Left renal pelvis (tissue), 4 donors: ENCODE measurements at regions not wholly inside any gene's neighbourhood (a gene's known extent, or its start where the extent isn't known, plus 50 kb on each side); places are given as distances from the start of the nearest gene placed in this dataset.

Source experiments
- DNase-seq, 4 donors: peaks; one replicate each; pipeline ENCODE4 v3.0.0-alpha.2; 2013; ENCODE audit warnings: low read depth in 4 of 4, low spot score in 3 of 4

DNA sequence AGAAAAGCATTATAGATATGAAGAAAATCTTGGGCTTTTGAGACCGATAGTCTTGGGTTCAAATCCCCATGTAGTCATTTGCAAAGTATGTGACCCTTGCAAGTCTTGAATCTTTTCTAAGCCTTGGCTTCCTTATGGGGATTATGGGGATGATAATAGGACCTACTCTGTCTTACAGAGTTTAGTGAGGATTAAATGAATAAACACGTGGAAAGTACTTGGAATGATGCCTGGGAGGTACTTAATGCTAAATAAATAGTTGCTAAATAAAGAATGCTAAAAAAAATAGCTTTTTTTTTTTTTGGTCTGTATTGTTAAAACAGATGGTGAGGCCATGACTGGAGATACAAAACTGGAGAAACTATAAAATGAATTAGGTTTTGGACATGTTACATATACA, 292.7 kb downstream of the GPAT3 start:
- no peak for DNase-seq

DNA sequence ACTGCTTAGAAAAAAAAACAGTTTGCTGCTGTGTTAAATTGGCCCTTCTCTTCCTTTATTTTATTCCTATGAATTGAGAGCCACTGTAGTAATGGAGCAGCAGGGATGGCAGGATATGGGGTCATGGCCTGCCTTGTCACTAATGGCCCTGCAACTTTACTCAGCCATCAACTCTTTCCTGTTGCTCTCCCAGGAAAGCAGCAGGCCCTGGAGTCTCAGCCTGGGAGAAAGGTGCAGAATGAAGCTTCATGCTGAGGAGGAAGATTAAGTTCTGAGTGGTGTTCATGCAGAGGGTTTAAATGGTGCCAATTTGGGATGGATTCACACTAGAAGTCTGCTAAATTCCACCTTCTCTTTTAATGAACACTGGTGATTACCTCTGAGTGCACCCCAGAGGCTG, 285.6 kb downstream of the GPAT3 start:
- DNase-seq: no peak

DNA sequence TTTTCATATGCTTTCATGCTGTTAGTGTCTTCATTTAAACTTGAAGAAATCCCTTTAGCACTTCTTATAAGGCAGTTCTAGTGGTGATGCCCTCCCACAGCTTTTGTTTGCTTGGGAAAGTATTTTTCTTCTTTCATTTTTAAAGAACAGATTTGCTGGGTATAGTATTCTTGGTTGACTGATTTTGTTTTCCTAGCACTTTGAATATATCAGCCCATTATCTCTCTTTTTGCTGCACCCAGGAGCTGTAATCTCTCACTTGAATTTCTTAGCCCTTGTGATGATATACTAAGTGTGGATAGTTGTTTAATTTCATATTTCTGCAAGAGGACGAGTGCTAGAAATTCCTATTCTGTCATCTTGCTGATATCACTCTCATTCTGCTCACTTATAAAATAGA, 283.7 kb downstream of the GPAT3 start:
- no peak for DNase-seq

DNA sequence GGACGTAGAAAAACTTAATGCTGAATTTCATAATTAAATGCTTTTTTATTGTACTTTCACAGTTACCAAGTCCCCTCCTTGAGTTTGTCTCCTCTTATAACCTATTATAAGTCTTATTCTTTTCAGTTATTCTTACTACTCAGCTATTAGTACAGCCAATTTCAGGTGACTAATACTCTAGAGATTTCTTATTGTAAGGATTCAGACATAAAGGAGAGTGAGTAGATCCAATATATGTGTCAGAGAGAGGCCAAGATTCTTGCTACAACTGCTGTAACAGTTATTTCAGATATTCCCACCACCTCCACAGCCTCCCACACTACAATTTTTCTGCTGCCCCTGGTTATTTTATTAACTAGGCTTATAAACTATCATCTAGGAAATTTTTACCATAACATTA, 274.5 kb downstream of the GPAT3 start:
- DNase-seq: no peak

DNA sequence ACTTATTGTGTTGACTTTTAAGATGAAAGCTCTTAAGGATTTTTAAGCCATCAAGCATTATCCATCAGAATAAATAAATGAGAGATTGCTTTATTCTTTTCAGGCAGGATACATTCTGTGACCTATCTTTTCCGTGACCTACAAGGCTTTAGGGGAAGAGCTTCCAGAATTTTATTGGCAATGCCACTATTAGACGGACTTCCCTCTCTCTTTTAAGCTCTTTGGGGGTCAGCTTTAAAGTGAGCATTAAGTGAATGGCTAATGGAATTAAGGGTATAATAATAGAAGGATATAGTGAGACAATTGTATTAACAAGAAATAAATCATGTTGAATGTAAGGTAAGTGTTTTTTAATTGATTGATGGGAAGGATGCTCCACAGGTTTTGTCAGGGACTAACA, 273.7 kb downstream of the GPAT3 start:
- DNase-seq: no peak

DNA sequence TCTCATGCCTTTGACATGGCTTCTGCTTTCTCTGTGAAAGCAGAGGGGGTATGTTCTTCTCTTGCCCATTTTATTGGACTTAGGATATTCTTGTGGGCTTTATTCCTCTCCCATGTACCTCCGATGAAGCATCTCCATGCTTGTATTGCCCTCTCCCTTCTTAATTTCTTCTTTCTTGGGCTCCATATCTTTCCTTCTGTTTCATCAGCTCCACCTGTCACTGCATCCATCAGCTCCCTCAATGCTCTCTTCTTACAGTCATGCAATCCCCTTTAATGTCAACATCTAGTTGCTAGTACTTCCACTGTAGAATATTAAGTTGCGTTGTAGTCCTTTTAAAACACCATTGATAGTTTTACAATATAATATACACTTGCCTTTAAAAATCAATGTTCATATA, 257.6 kb downstream of the GPAT3 start:
- DNase-seq: no peak

DNA sequence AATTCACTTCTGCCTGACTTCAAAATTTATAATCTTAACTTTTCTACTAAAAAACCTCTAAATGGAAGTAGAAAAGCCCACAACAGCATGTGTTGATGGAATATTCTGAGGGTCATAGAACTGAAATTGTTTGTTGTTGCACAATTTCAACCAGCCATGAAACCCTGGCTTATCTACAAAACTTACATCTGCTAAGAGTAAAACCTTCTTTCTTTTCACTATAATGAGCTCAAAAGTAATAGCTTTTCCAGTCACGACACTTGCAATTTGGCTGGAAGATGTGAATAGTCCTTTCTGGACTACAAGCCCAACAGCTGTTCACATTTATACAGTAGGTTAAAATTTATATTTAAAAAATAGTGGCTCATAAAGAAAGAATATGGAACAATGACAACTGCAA, 250.0 kb downstream of the GPAT3 start:
- DNase-seq: no peak

DNA sequence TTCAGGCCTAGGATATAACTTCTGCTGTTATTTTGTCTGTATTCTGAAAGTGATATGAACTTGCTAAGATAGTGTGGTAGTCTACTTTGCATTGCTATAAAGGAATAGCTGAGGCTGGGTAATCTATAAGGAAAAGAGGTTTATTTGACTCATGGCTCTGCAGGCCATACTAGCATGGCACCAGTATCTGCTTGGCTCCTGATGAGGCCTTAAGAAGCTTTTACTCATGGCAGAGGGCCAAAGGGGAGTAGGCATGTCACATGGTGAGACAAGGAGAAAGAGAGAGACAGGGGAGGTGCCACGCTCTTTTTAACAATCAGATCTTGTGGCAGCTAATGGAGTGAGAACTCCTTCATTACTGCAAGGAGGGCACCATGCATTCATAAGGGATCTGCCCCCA, 247.3 kb downstream of the GPAT3 start:
- DNase-seq: no peak

DNA sequence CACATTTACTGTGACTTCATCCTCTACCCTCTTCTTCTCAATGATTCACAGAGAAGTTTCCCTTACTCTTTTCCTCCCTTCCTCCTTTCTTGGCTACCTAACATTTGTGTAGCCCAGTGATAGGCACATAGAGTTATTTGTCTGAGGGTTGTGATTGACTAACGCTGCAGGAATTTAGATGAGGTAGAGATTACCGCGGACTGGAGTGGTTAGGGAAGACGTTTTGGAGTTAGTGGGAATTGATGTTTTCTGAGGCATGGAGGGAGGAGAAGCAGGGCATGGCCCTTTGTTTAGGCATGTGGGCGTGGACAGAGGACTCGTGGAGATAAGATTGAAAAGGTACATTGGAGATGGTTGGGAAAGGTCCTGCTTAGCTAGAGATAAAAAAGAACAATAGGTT, 246.7 kb downstream of the GPAT3 start:
- DNase-seq: no peak

DNA sequence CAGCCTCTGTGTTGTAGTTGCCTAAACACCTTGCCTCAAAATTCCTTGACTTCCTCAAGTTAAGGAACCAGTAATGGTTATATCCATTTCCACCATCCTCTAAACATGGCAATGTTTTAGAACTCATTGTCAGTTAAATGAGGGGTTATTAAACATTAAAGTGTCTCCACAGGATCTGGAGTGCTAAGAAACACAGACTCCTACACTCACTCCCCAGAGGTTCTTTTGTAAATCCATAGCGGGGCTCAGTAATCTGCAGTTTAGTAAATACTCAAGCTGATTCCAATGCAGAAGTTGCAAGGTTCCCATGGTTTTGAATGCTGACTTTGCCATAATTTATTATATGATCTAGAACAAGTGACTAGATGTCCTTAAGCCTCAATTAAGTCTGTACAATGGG, 245.5 kb downstream of the GPAT3 start:
- DNase-seq: no peak

DNA sequence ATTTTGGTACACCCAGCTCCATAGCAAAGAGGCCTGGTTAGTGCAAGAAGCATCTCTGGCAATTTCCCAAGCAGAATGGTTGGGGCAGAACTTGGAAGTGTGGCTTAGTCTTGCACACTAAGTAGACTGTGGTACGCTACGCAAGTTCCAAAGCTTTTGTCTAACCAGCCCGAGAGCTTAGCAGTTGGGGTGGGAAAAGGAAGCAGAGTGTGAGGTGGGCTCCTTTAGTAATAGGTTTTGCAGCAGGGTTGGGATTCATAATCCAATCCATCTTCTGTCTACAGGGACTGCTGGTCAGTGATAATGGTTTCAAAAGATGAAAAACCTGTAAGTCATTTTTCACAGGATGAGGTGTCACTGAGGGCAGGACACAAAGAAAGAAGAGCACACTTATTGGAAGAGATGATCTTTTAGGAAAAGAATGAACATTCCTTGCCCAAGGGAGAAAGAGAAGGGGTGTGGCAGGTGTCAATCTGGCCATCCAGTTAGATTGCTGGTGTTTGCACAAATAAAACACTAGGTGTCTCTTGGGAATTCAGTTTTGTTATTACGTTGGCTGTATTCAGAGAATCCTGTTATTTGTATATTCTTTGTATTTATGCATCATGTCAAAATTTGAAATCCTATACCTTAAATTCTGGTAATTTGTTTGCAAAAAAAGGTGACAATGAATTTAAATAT, 244.3 kb downstream of the GPAT3 start:
- DNase-seq: no peak

DNA sequence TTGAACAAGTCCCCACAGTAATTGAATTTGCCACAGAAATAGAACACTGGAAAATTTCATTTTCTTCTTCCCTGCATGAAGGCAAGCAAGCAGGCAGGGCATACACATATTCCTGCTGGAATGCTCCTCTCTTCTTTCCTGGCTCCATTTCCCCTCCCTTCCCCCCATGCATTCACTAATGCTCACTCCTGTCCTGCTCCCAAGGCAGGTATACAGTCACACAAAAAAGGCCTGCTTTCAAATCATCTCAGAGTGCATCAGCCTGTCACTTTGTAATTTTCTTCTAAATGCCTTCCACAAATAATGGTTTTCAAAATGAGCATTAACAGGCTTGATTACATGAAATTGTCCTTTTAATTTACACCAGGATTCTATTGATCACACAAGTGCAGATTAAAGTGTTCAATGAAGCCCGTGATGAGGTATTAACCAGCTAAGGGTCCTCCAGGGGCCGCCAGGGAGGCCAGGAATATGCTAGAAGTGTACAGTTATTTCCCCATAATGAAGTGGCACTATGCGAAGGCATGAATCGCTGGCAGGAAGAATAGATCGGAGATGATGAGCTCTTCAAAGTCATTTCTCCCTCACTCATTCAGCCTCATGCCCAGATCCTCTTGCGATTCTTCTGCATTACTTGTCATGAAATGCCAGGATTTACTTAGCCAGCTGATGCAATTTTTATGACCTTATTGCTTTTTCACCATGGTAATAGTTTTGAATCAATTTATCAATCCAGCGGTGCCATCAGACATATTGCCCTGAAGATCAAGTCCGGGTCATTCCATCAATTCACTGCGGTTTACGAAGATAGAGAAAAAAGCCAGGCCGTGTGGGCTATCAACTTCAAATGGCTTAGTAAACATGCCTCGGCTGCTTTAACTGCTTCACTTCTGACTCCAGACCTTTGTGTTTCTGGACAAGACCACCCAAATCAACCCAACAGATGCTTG, 243.5 kb downstream of the GPAT3 start:
- no peak for DNase-seq

DNA sequence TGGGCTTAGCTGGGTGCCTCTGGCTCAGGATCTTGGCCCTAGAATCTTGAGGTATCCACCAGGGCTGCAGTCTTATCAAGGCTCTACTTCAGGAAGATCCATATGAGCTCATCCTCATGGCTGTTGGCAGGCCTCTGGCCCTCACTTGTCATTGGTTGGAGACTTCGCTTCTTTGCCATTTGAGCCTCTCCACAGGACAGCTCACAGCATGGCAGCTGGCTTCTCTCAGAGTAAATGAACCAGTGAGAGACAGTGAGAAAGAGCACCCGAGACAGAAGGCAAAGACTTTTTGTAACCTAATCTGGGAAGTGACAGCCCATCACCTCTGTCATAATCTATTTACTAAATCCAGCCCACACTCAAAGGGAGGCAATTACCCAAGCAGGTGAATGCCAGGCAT, 236.8 kb downstream of the GPAT3 start:
- DNase-seq: peak in 1 of 4 donors; percentile 4

DNA sequence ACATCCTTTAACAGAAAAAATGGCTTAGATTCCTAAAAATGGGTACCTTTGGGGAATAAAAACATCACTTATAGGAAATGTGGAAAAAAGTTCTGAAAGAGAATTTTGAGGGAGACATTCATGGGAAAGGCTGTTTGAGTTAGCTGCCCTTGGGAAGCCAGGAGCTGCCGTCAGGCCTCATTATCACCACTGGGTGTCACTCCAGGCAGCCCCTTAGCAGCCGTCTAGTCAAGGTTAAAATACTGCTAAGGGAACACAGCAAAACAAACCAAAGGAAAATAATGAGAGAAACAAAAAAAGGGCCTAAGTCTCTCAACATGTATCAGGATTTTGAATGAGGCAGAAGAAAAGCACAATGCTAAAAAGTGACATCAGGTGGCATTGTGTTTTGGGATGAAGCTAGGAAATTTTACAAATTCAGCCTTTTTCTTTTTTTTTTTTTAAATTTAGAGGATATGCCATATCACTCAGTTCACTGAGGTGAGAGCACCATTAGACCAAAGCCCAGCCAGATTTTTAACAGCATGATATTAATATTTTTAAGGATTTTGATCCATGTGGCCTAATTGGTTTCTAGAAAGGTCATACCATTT, 235.3 kb downstream of the GPAT3 start:
- peak in 3 of 4 donors; percentile 20 to 25 (median 21) for DNase-seq

DNA sequence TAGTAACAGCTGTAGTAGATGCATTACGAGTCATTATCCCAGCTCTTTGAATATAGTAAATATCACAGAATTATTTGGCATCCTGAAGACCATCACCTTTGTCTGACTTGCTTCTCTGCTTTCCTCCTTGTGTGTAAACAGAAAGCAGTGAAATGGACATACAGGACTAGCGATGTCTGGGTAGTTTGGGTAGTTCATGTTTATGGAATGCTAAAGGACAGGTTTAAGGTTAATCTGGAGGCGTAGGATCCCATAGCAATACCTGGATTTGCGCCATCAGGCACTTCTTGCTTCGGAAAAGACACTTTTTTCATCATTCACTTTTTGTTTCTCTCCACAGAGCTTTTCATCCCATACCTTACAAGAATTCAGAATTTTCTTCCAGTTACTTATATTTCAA, 232.2 kb downstream of the GPAT3 start:
- no peak for DNase-seq

DNA sequence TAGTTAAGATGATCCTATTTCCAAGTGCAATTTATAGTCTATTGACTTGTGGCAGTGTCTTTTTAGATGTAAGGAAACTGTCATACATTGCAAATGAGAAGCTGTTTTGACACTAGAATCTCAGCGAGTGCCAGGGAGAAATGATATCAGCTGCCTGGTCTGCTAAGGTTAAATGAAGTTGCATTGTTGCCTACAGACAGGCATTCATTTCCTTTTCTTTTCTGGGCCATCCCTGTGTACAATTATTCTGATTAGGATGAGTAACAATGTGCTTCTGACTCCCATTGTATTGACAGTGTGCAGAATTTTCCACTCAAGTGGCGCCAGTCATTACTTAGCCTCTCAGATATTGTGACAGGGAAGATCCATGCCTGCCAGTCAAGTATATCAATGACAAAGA, 231.2 kb downstream of the GPAT3 start:
- no peak for DNase-seq

DNA sequence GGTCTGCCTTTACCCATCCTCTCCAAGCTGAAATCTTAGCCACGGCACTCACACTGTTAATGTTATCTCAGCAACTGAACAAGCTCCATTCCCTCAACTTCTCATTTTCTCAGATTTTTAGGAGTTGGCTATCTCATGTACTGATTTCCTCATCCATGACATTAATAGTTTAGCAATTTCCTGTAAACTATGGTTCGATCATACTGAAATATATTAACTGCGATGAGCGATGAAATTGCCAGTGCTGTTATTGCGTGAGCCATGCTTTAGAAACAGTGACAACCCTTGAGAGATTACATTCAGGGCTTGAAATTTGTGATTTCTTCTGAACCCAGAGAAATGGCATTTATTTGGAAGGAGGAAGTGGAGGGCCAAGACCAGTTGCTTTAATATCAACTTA, 223.7 kb downstream of the GPAT3 start:
- no peak for DNase-seq

DNA sequence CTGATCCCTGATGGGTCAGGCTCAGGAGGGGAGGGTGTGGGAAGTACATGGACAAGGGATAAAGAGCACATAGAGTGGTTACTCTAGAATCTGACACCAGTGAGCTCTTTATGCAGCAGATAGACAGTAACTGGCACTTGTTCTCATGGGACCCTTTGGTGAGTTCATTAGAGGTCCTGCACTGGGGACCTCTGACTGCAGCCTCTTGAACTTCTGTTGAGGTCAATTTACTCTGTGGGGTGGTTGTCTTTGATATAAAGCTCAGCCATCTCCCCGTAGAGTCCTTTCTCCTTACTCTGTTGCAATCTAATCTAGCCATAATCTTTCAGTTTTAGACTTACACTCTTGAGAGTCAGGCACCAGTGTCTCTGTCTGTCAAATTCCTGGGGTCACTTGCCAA, 222.4 kb downstream of the GPAT3 start:
- no peak for DNase-seq

DNA sequence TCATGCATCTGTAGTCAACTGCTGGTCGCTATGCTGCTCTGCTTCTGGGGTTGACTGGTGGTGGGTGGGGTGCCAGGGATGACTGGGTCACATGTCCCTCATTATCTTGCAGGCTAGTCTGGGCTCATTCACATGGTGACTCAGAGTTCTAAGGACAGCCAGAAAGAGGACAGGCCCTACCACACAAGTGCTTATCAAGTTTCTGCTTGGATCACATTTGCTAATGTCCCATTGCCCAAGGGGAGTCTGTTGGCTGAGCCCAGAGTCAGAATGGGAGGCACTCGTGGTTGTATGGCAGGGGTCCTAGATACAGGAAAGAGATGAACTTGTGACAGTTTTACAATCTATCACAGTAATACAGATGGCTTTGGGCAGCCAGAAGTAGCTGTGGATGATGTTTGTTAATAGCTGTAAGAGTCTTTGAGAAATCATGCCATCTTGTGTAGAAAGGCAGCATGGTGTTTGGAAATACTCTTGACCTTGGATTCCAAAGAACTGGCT, 221.3 kb downstream of the GPAT3 start:
- no peak for DNase-seq

DNA sequence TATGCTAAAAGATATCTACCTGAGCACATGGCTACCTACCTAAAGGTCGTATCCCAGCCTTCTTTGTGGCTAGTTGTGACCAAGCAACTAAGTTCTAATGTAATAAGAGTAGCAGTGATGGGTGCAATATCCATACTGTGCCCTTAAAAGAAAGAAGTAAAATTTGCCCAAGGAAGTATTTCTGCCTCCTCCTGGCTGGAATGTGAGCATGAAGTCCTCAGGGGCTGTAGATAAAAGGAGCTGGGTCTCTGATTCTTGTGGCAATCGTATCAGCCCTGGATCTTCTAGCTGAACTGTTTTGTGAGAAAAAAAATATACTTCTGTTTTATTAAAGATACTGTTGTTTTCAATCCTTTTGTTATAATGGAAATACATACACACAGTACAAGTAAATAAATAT, 217.4 kb downstream of the GPAT3 start:
- DNase-seq: no peak

DNA sequence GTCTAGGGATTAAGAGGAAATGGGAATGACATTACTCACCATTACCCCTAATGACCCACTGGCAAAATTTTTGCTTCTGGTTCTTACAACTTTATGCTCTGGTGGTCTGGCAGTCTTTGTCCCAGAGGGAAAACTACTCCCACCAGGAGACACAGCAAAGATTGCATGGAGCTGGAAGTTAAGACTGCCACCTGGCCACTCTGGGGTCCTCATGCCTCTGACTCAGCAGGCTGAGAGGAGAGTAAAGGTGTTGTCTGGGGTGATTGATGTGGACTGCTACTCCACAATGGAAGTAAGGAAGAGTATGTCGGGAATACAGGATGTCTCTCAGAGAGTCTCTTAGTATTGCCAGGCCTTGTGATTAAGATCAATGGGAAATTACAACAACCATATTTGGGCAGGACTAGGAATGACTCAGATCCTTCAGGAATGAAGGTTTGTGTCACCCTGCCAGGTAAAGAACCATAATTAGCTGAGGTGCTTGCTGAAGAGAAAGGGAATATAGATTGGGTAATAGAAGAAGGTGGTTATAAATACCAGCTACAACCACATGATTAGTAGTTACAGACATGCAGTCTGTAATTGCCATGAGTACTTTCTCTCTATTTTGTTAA, 215.5 kb downstream of the GPAT3 start:
- DNase-seq: no peak
